ENCODE measurements at regions not wholly inside any gene's neighbourhood (a gene's known extent, or its start where the extent isn't known, plus 50 kb on each side); places are given as distances from the start of the nearest gene placed in this dataset.

DNA sequence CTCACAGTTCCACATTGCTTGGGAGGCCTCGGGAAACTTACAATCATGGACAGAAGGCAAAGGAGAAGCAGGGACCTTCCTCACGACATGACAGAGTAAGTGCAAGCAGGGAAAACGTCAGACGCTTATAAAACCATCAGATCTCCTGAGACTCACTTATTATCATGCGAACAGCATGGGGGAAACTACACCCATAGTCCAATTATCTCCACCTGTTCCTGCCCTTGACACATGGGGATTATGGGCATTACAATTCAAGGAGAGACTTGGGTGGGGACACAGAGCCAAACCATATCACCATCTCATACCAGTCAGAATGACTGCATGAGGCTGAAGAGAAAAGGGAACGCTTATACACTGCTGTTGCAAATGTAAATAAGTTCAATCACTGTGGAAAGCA is 1066.9 kb upstream of the PCDH7 start:
- H2BK120ac ChIP-seq (replicated peaks; ENCODE audit: low read depth, low read length), result no peak overlapping the region
- no peak overlapping the region for H2AK5ac ChIP-seq (ENCODE audit: low read depth, low read length)
- H3K4me1 ChIP-seq (replicated peaks in 1 of 4; ENCODE audit: control insufficient read depth in 3 of 4, insufficient read depth in 4 of 4, low read length in 3 of 4), result no peaks in the 10 kb centered on the region
- H3K56ac ChIP-seq (replicated peaks; ENCODE audit: insufficient read length, low read depth, low read length), result no peak overlapping the region
- H3K9me3 ChIP-seq (ENCODE audit: insufficient read depth in 2 of 2, low read depth in 1 of 2, low read length in 1 of 2), result no peaks in the 10 kb centered on the region
- no peak for FAIRE-seq
- no peak overlapping the region for H3K14ac ChIP-seq (ENCODE audit: insufficient read length)
- no peak overlapping the region for H2BK20ac ChIP-seq (ENCODE audit: low read length)
- no peaks in the 10 kb centered on the region for H3K23me2 ChIP-seq (ENCODE audit: low read depth, low read length)
- no peaks in the 10 kb centered on the region for H3K27me3 ChIP-seq (replicated peaks in 1 of 4; ENCODE audit: control insufficient read depth in 3 of 4, extremely low read depth in 1 of 4, insufficient read depth in 3 of 4, low read length in 3 of 4)
- no peak overlapping the region for H2BK5ac ChIP-seq (ENCODE audit: low read depth, low read length)
- no peaks in the 10 kb centered on the region for H4K20me1 ChIP-seq (replicated peaks in 1 of 2; ENCODE audit: control insufficient read depth in 1 of 2, insufficient read depth in 2 of 2, low read length in 2 of 2)
- H3K4me2 ChIP-seq (ENCODE audit: insufficient read depth in 1 of 2, low read depth in 2 of 2, low read length in 2 of 2), result no peak overlapping the region
- ChIA-PET CTCF (ENCODE audit: partially characterized antibody) (interaction anchor here (0.6 kb wide), 1 partner anchor 808 kb away, joined by 4 read pairs; no protein-coding TSS in a partner anchor), POLR2A (ENCODE audit: partially characterized antibody) (no interaction called here)
- no peak overlapping the region for H2BK12ac ChIP-seq (ENCODE audit: low read depth, low read length)
- H2AFZ ChIP-seq (ENCODE audit: low read length), result no peak overlapping the region
- H3K18ac ChIP-seq (ENCODE audit: extremely low read depth, low read length), result no peak overlapping the region
- H3K23ac ChIP-seq (ENCODE audit: insufficient read length), result no peak overlapping the region
- no peak for DNase-seq (ENCODE audit: low read depth in 1 of 2, low spot score in 2 of 2)
- no peak overlapping the region for H2BK15ac ChIP-seq (ENCODE audit: low read length)
- H4K5ac ChIP-seq (ENCODE audit: insufficient read length, low read depth, low read length), result no peak overlapping the region
- H3K4ac ChIP-seq (replicated peaks; ENCODE audit: insufficient read length, low read depth, low read length), result no peak overlapping the region
- no peaks in the 10 kb centered on the region for H3K79me1 ChIP-seq (ENCODE audit: low read depth, low read length)
- no peaks in the 10 kb centered on the region for H3K79me2 ChIP-seq (ENCODE audit: control insufficient read depth in 1 of 2, insufficient read depth in 2 of 2, low read length in 2 of 2)
- no peaks in the 10 kb centered on the region for H3K36me3 ChIP-seq (ENCODE audit: control insufficient read depth in 2 of 4, insufficient read depth in 4 of 4, low read length in 3 of 4)
- H3K27ac ChIP-seq (ENCODE audit: low read depth, low read length), result no peak overlapping the region
- 69% methylated on average over 6 of the region's 6 CpGs; no CpG with 5 or more reads in 1 of the 2 experiments for WGBS, 2 experiments (ENCODE audit: extremely low coverage in 1 of 2, insufficient coverage in 1 of 2, insufficient read length in 1 of 2, insufficient replicate concordance in 2 of 2, low coverage in 1 of 2, low lambda C conversion rate in 2 of 2, missing lambda C conversion rate in 1 of 2)
- no peak overlapping the region for H4K91ac ChIP-seq (replicated peaks; ENCODE audit: insufficient read length, low read length)
- no peak overlapping the region for H3K9ac ChIP-seq (replicated peaks in 1 of 4; ENCODE audit: extremely low read depth in 1 of 4, low read depth in 3 of 4, low read length in 3 of 4)
- no peak overlapping the region for H3K4me3 ChIP-seq (ENCODE audit: extremely low read depth in 1 of 4, insufficient read depth in 2 of 4, low read depth in 3 of 4, low read length in 4 of 4)
- no peak overlapping the region for H4K8ac ChIP-seq (ENCODE audit: extremely low read depth, insufficient read depth, low read length)
- no peak for TF ChIP-seq TAF1 (IDR thresholded peaks at IDR 0.05; ENCODE audit: low read depth, low read length)
- TF ChIP-seq CTBP2 (IDR thresholded peaks at IDR 0.05; ENCODE audit: borderline replicate concordance, insufficient read depth, insufficient read length, low read length), result no peak
- TF ChIP-seq, protein P1, sequence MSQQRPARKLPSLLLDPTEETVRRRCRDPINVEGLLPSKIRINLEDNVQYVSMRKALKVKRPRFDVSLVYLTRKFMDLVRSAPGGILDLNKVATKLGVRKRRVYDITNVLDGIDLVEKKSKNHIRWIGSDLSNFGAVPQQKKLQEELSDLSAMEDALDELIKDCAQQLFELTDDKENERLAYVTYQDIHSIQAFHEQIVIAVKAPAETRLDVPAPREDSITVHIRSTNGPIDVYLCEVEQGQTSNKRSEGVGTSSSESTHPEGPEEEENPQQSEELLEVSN (IDR thresholded peaks at IDR 0.05), result no peak
